ENCODE measurements at regions not wholly inside any gene's neighbourhood (a gene's known extent, or its start where the extent isn't known, plus 50 kb on each side); places are given as distances from the start of the nearest gene placed in this dataset.

GRCh38 chr17:72446118-72446517 lies 325.3 kb downstream of the SOX9 start:
- no peaks in the 10 kb centered on the region for H3K36me3 Mint-ChIP-seq (ENCODE audit: insufficient read depth)
- ATAC-seq (replicated peaks; ENCODE audit: extremely low read depth, poor library complexity, severe bottlenecking): no peak
- DNase-seq (ENCODE audit: low spot score in 2 of 2): no peak
- H3K27me3 Mint-ChIP-seq: no peaks in the 10 kb centered on the region
- no peak overlapping the region for H3K4me3 Mint-ChIP-seq
- no peaks in the 10 kb centered on the region for H3K4me1 Mint-ChIP-seq
- H3K27ac Mint-ChIP-seq (ENCODE audit: low read depth): no peak overlapping the region
- H3K9me3 Mint-ChIP-seq: no peaks in the 10 kb centered on the region

GRCh38 chr17:72446525-72447250 lies 325.9 kb downstream of the SOX9 start:
- no peaks in the 10 kb centered on the region for H3K36me3 Mint-ChIP-seq (ENCODE audit: insufficient read depth)
- no peaks in the 10 kb centered on the region for H3K9me3 Mint-ChIP-seq
- H3K27ac Mint-ChIP-seq (ENCODE audit: low read depth): no peak overlapping the region
- no peaks in the 10 kb centered on the region for H3K27me3 Mint-ChIP-seq
- no peak for ATAC-seq (replicated peaks; ENCODE audit: extremely low read depth, poor library complexity, severe bottlenecking)
- H3K4me1 Mint-ChIP-seq: no peaks in the 10 kb centered on the region
- H3K4me3 Mint-ChIP-seq: no peak overlapping the region
- DNase-seq (ENCODE audit: low spot score in 2 of 2): no peak

GRCh38 chr17:72447251-72447640 lies 326.4 kb downstream of the SOX9 start:
- Mint-ChIP-seq H3K4me3 (no peak overlapping the region), H3K27me3 (no peaks in the 10 kb centered on the region), H3K4me1 (no peaks in the 10 kb centered on the region), H3K36me3 (ENCODE audit: insufficient read depth) (no peaks in the 10 kb centered on the region), H3K9me3 (no peaks in the 10 kb centered on the region), H3K27ac (ENCODE audit: low read depth) (no peak overlapping the region)
- no peak for DNase-seq (ENCODE audit: low spot score in 2 of 2)
- no peak for ATAC-seq (replicated peaks; ENCODE audit: extremely low read depth, poor library complexity, severe bottlenecking)

DNA sequence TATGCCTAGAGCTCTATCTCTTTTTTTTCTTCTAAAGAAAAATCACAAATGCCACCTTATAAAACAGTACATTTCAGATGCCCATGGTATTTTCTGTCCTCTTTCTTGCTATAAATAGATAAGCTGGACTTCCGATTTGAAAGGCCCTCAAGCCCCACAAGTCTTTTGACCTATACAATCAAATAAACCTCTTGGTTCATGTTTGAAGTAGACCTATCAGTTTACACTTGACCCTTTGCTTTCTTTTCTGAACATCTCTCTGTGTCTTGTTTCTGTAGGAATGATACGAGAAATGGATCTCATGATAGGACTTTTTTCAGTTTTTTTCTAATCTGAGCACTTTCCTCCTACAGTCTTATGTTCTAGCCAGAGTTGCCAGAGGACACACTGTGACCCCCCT lies 327.2 kb downstream of the SOX9 start:
- Mint-ChIP-seq H3K4me1 (no peaks in the 10 kb centered on the region), H3K4me3 (no peak overlapping the region), H3K27ac (ENCODE audit: low read depth) (no peak overlapping the region), H3K27me3 (no peaks in the 10 kb centered on the region), H3K9me3 (no peaks in the 10 kb centered on the region), H3K36me3 (ENCODE audit: insufficient read depth) (no peaks in the 10 kb centered on the region)
- no peak for ATAC-seq (replicated peaks; ENCODE audit: extremely low read depth, poor library complexity, severe bottlenecking)
- DNase-seq (ENCODE audit: low spot score in 2 of 2): no peak

- DNase-seq (ENCODE audit: low spot score in 2 of 2) (no peak), ATAC-seq (replicated peaks; ENCODE audit: extremely low read depth, poor library complexity, severe bottlenecking) (no peak)
- no peaks in the 10 kb centered on the region for H3K9me3 Mint-ChIP-seq
- no peak overlapping the region for H3K27ac Mint-ChIP-seq (ENCODE audit: low read depth)
- H3K4me3 Mint-ChIP-seq: no peak overlapping the region
- no peaks in the 10 kb centered on the region for H3K4me1 Mint-ChIP-seq
- no peaks in the 10 kb centered on the region for H3K36me3 Mint-ChIP-seq (ENCODE audit: insufficient read depth)
- no peaks in the 10 kb centered on the region for H3K27me3 Mint-ChIP-seq
Observed at GRCh38 chr17:72452286-72453173, 331.7 kb downstream of the SOX9 start.

GRCh38 chr17:72454342-72454741 lies 333.5 kb downstream of the SOX9 start:
- no peak for DNase-seq (ENCODE audit: low spot score in 2 of 2)
- no peak overlapping the region for H3K4me3 Mint-ChIP-seq
- H3K27ac Mint-ChIP-seq (ENCODE audit: low read depth): no peak overlapping the region
- no peaks in the 10 kb centered on the region for H3K4me1 Mint-ChIP-seq
- no peak for ATAC-seq (replicated peaks; ENCODE audit: extremely low read depth, poor library complexity, severe bottlenecking)
- H3K27me3 Mint-ChIP-seq: no peaks in the 10 kb centered on the region
- no peaks in the 10 kb centered on the region for H3K36me3 Mint-ChIP-seq (ENCODE audit: insufficient read depth)
- no peaks in the 10 kb centered on the region for H3K9me3 Mint-ChIP-seq

GRCh38 chr17:72455562-72455961 lies 334.7 kb downstream of the SOX9 start:
- Mint-ChIP-seq H3K4me3 (no peak overlapping the region), H3K4me1 (no peaks in the 10 kb centered on the region), H3K9me3 (no peaks in the 10 kb centered on the region), H3K27me3 (no peaks in the 10 kb centered on the region), H3K27ac (ENCODE audit: low read depth) (no peak overlapping the region), H3K36me3 (ENCODE audit: insufficient read depth) (no peaks in the 10 kb centered on the region)
- DNase-seq (ENCODE audit: low spot score in 2 of 2) (no peak), ATAC-seq (replicated peaks; ENCODE audit: extremely low read depth, poor library complexity, severe bottlenecking) (no peak)

- no peak for DNase-seq (ENCODE audit: low spot score in 2 of 2)
- H3K27me3 Mint-ChIP-seq: no peaks in the 10 kb centered on the region
- ATAC-seq (replicated peaks; ENCODE audit: extremely low read depth, poor library complexity, severe bottlenecking): no peak
- H3K9me3 Mint-ChIP-seq: no peaks in the 10 kb centered on the region
- H3K4me1 Mint-ChIP-seq: no peaks in the 10 kb centered on the region
- no peak overlapping the region for H3K27ac Mint-ChIP-seq (ENCODE audit: low read depth)
- no peak overlapping the region for H3K4me3 Mint-ChIP-seq
- H3K36me3 Mint-ChIP-seq (ENCODE audit: insufficient read depth): no peaks in the 10 kb centered on the region
Observed at GRCh38 chr17:72456075-72456474, 335.3 kb downstream of the SOX9 start.

DNA sequence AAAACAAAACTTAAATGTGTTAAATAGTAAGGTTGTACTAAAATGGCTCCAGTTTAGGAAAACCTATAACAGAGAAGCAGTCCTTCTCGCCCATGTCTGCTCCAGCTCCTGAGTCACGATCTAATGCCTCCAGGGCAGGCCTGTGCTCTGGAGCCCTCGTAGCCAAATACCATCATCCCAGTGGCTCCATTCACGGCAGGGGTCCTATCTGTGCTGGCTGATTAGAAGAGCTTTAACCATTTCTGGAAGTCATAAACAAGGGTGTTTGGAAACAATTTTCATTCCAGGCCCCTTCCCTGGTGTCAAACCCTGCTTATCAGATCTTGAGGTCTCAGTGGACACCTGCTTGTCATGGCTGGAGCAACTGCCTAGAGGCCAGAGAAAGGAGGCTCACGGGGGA lies 336.9 kb downstream of the SOX9 start:
- no peak for DNase-seq (ENCODE audit: low spot score in 2 of 2)

DNA sequence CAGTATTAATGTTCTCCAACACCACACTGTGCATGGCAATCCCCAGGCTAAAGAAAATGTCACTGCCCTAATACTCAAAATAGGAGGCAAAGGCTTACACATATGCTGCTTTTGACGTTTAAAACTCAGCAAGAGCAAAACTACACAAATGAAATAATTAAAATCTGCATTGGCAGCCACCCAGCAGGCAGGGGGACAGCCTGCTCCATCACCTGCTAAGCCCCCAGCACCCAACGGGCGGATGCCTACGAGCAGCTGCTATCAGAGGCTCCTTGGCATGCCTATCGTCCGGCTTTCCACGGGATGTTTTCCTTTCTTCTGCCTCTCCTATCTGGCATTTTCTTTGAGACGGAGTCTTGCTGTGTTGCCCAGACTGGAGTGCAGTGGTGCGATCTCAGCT lies 337.5 kb downstream of the SOX9 start:
- peaks cover 14% of the 10 kb centered on the region for H3K27me3 Mint-ChIP-seq
- ATAC-seq (replicated peaks; ENCODE audit: extremely low read depth, poor library complexity, severe bottlenecking) (no peak), DNase-seq (ENCODE audit: low spot score in 2 of 2) (no peak)
- no peaks in the 10 kb centered on the region for H3K9me3 Mint-ChIP-seq
- H3K27ac Mint-ChIP-seq (ENCODE audit: low read depth): no peak overlapping the region
- no peaks in the 10 kb centered on the region for H3K4me1 Mint-ChIP-seq
- H3K4me3 Mint-ChIP-seq: no peak overlapping the region
- H3K36me3 Mint-ChIP-seq (ENCODE audit: insufficient read depth): no peaks in the 10 kb centered on the region

More for the DNA sequence above, 336.9 kb downstream of the SOX9 start:
- no peak for ATAC-seq (replicated peaks; ENCODE audit: extremely low read depth, poor library complexity, severe bottlenecking)
- Mint-ChIP-seq H3K4me1 (no peaks in the 10 kb centered on the region), H3K9me3 (no peaks in the 10 kb centered on the region), H3K27ac (ENCODE audit: low read depth) (no peak overlapping the region), H3K36me3 (ENCODE audit: insufficient read depth) (no peaks in the 10 kb centered on the region), H3K4me3 (no peak overlapping the region), H3K27me3 (peaks cover 14% of the 10 kb centered on the region)

DNA sequence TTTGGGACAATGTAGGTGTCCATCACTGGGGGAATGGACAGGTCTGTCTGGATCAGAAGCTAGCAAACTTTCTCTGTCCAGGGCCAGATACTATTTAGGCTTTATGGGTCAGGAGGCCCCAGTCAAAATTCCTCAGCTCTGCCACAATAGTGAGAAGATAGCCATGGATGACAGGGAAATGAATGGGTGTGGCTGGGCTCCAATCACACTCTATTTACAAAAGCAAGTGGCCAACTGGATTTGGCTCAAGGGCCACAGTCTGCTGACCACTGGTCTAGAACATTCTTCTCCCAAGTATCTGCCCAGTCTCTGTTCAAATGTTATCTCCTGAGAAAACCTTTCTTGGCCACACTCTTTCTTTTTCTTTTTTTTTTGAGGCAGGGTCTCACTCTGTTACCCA lies 339.9 kb downstream of the SOX9 start:
- H3K4me1 Mint-ChIP-seq: no peaks in the 10 kb centered on the region
- H3K36me3 Mint-ChIP-seq (ENCODE audit: insufficient read depth): no peaks in the 10 kb centered on the region
- ATAC-seq (replicated peaks; ENCODE audit: extremely low read depth, poor library complexity, severe bottlenecking): no peak
- no peak for DNase-seq (ENCODE audit: low spot score in 2 of 2)
- H3K27ac Mint-ChIP-seq (ENCODE audit: low read depth): no peak overlapping the region
- H3K9me3 Mint-ChIP-seq: no peaks in the 10 kb centered on the region
- no peak overlapping the region for H3K4me3 Mint-ChIP-seq
- H3K27me3 Mint-ChIP-seq: peaks cover 23% of the 10 kb centered on the region

GRCh38 chr17:72461757-72462156 lies 340.9 kb downstream of the SOX9 start:
- Mint-ChIP-seq H3K36me3 (ENCODE audit: insufficient read depth) (no peaks in the 10 kb centered on the region), H3K4me3 (no peak overlapping the region), H3K4me1 (no peaks in the 10 kb centered on the region), H3K27ac (ENCODE audit: low read depth) (no peak overlapping the region), H3K27me3 (peaks cover 23% of the 10 kb centered on the region), H3K9me3 (no peaks in the 10 kb centered on the region)
- DNase-seq (ENCODE audit: low spot score in 2 of 2) (no peak), ATAC-seq (replicated peaks; ENCODE audit: extremely low read depth, poor library complexity, severe bottlenecking) (no peak)

DNA sequence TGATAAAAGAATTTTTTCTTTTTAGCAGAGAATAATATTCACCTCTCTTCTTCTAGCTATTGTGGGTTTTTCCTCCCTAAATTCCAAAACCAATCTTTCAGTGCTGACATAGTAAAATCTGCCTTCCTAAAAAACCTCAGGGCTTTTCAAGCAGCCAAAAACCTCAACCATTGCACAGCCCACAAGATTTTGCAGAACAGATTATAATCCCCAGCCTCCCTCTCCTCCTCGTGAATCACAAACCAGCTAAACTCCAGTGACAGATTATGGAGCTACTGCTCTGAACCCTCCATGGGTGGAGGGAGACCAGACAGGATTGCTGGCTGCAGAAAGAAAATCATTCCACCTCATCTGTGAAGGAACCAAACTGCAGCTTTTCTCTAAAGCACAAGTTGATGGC lies 341.6 kb downstream of the SOX9 start:
- H3K4me3 Mint-ChIP-seq: no peak overlapping the region
- ATAC-seq (replicated peaks; ENCODE audit: extremely low read depth, poor library complexity, severe bottlenecking): no peak
- H3K27ac Mint-ChIP-seq (ENCODE audit: low read depth): no peak overlapping the region
- no peaks in the 10 kb centered on the region for H3K4me1 Mint-ChIP-seq
- H3K27me3 Mint-ChIP-seq: peaks cover 23% of the 10 kb centered on the region
- H3K36me3 Mint-ChIP-seq (ENCODE audit: insufficient read depth): no peaks in the 10 kb centered on the region
- DNase-seq (ENCODE audit: low spot score in 2 of 2): no peak
- H3K9me3 Mint-ChIP-seq: no peaks in the 10 kb centered on the region

All from central memory CD8-positive, alpha-beta T cell (primary cell).